Endothelial cell (in vitro differentiated cells): ENCODE measurements at regions not wholly inside any gene's neighbourhood (a gene's known extent, or its start where the extent isn't known, plus 50 kb on each side); places are given as distances from the start of the nearest gene placed in this dataset.

Source experiments
- DNase-seq: peaks from one replicate; pipeline ENCODE4 v3.0.0; 2021; ENCODE audit warnings: low spot score
- H3K27ac Mint-ChIP-seq: one replicate; pipeline ENCODE4 v1.8.0; 2021; ENCODE audit warnings: mixed read lengths, inconsistent platforms; ENCODE audit not compliant: unreplicated experiment
- H3K27me3 Mint-ChIP-seq: one replicate; pipeline ENCODE4 v1.8.0; 2021; ENCODE audit warnings: mild to moderate bottlenecking, moderate library complexity, mixed read lengths, inconsistent platforms; ENCODE audit not compliant: unreplicated experiment
- H3K36me3 Mint-ChIP-seq: one replicate; pipeline ENCODE4 v1.8.0; 2021; ENCODE audit warnings: mild to moderate bottlenecking, low read depth, mixed read lengths, inconsistent platforms; ENCODE audit not compliant: unreplicated experiment
- H3K4me1 Mint-ChIP-seq: one replicate; pipeline ENCODE4 v1.8.0; 2021; ENCODE audit warnings: mild to moderate bottlenecking, mixed read lengths, inconsistent platforms; ENCODE audit not compliant: unreplicated experiment
- H3K4me3 Mint-ChIP-seq: one replicate; pipeline ENCODE4 v1.8.0; 2021; ENCODE audit warnings: mild to moderate bottlenecking, mixed read lengths, inconsistent platforms; ENCODE audit not compliant: unreplicated experiment
- H3K9me3 Mint-ChIP-seq: one replicate; pipeline ENCODE4 v1.8.0; 2021; ENCODE audit warnings: mixed read lengths, inconsistent platforms; ENCODE audit not compliant: unreplicated experiment
- CTCF ChIP-seq: fragments of 200-600 bp; sonication (generic); IDR thresholded peaks from one replicate; pipeline ENCODE4 v1.5.0; 2021; ENCODE audit warnings: antibody characterized with exemption; ENCODE audit not compliant: unreplicated experiment

GRCh38 chr2:118634876-118635275, 212.6 kb downstream of the EN1 start:
- DNase-seq = no peak
- no peak for TF ChIP-seq CTCF
- H3K27ac Mint-ChIP-seq = no peak overlapping the region
- no peak overlapping the region for H3K4me3 Mint-ChIP-seq
- H3K27me3 Mint-ChIP-seq = peaks cover 2% of the 10 kb centered on the region
- no peaks in the 10 kb centered on the region for H3K36me3 Mint-ChIP-seq
- no peaks in the 10 kb centered on the region for H3K9me3 Mint-ChIP-seq
- H3K4me1 Mint-ChIP-seq = no peaks in the 10 kb centered on the region

- Mint-ChIP-seq H3K27ac (no peak overlapping the region), H3K9me3 (no peaks in the 10 kb centered on the region), H3K4me1 (no peaks in the 10 kb centered on the region), H3K4me3 (no peak overlapping the region), H3K27me3 (peaks cover 2% of the 10 kb centered on the region), H3K36me3 (no peaks in the 10 kb centered on the region)
- TF ChIP-seq CTCF = no peak
- no peak for DNase-seq
These were observed 214.0 kb downstream of the EN1 start for GRCh38 chr2:118633371-118634018.

- H3K36me3 Mint-ChIP-seq = no peaks in the 10 kb centered on the region
- no peak for DNase-seq
- TF ChIP-seq CTCF = no peak
- H3K27me3 Mint-ChIP-seq = peaks cover 2% of the 10 kb centered on the region
- H3K27ac Mint-ChIP-seq = no peak overlapping the region
- no peaks in the 10 kb centered on the region for H3K9me3 Mint-ChIP-seq
- no peaks in the 10 kb centered on the region for H3K4me1 Mint-ChIP-seq
- no peak overlapping the region for H3K4me3 Mint-ChIP-seq
These were observed 214.5 kb downstream of the EN1 start for GRCh38 chr2:118632921-118633320.

- peaks cover under 1% of the 10 kb centered on the region for H3K27me3 Mint-ChIP-seq
- H3K4me1 Mint-ChIP-seq = no peaks in the 10 kb centered on the region
- TF ChIP-seq CTCF = no peak
- H3K36me3 Mint-ChIP-seq = no peaks in the 10 kb centered on the region
- no peaks in the 10 kb centered on the region for H3K9me3 Mint-ChIP-seq
- no peak overlapping the region for H3K27ac Mint-ChIP-seq
- no peak for DNase-seq
- no peak overlapping the region for H3K4me3 Mint-ChIP-seq
These were observed 220.3 kb downstream of the EN1 start for GRCh38 chr2:118627156-118627555.

GRCh38 chr2:118622913-118623312, 224.5 kb downstream of the EN1 start:
- Mint-ChIP-seq H3K4me1 (no peaks in the 10 kb centered on the region), H3K27me3 (peaks cover 1% of the 10 kb centered on the region), H3K36me3 (no peaks in the 10 kb centered on the region), H3K4me3 (no peak overlapping the region), H3K9me3 (no peaks in the 10 kb centered on the region), H3K27ac (no peak overlapping the region)
- TF ChIP-seq CTCF = no peak
- no peak for DNase-seq
